Spleen (tissue), 11 donors: ENCODE measurements at regions not wholly inside any gene's neighbourhood (a gene's known extent, or its start where the extent isn't known, plus 50 kb on each side); places are given as distances from the start of the nearest gene placed in this dataset.

Experiments used
- DNase-seq: peaks from one replicate; pipeline ENCODE4 v3.0.0-alpha.2; 2020
- H3K27ac ChIP-seq, 8 donors: fragments of 200-600 bp; sonication (generic) in 7 of 8; 1 replicate in 4 of 8; 2 replicates in 4 of 8; pipeline versions ENCODE4 v1.5.0 to v1.8.0; 2016 to 2021; ENCODE audit warnings: inconsistent platforms in 4 of 8, mild to moderate bottlenecking in 4 of 8, moderate library complexity in 1 of 8
- H3K27me3 ChIP-seq, 7 donors: fragments of 200-600 bp; sonication (generic) in 6 of 7; replicated peaks in 1 of 7; 1 replicate in 4 of 7; 2 replicates in 3 of 7; pipeline versions ENCODE4 v1.5.0 to v1.8.0; 2016 to 2021; ENCODE audit warnings: inconsistent platforms in 3 of 7, mild to moderate bottlenecking in 1 of 7
- H3K36me3 ChIP-seq, 6 donors: fragments of 200-600 bp; sonication (generic) in 5 of 6; 1 replicate in 4 of 6; 2 replicates in 2 of 6; pipeline versions ENCODE4 v1.5.0 to v1.8.0; 2016 to 2021; ENCODE audit warnings: inconsistent platforms in 2 of 6
- H3K4me1 ChIP-seq, 6 donors: fragments of 200-600 bp; sonication (generic) in 5 of 6; 1 replicate in 3 of 6; 2 replicates in 3 of 6; pipeline versions ENCODE4 v1.5.0 to v1.8.0; 2016 to 2021; ENCODE audit warnings: inconsistent platforms in 3 of 6
- H3K4me3 ChIP-seq, 8 donors: fragments of 200-600 bp; sonication (generic) in 7 of 8; 1 replicate in 4 of 8; 2 replicates in 4 of 8; pipeline versions ENCODE4 v1.5.0 to v1.8.0; 2016 to 2021; ENCODE audit warnings: inconsistent platforms in 4 of 8, mild to moderate bottlenecking in 4 of 8, moderate library complexity in 2 of 8
- H3K9me3 ChIP-seq, 8 donors: fragments of 200-600 bp; sonication (generic) in 7 of 8; 1 replicate in 4 of 8; 2 replicates in 4 of 8; pipeline versions ENCODE4 v1.5.0 to v1.8.0; 2016 to 2021; ENCODE audit warnings: inconsistent platforms in 4 of 8
- CTCF ChIP-seq, 11 experiments: fragments of 200-600 bp in 7 of 11; fragments of 450-650 bp in 4 of 11; sonication (generic) in 4 of 11; IDR thresholded peaks in 8 of 11; conservative IDR thresholded peaks in 3 of 11; 1 replicate in 7 of 11; 2 replicates in 4 of 11; pipeline versions ENCODE4 v1.4.0 to v1.8.0; 2016 to 2021; ENCODE audit warnings: antibody characterized with exemption in 11 of 11, inconsistent platforms in 4 of 11, mild to moderate bottlenecking in 1 of 11
- POLR2A ChIP-seq, 3 donors: fragments of 450-650 bp; IDR thresholded peaks; one replicate each; pipeline ENCODE4 v1.5.1; 2017; ENCODE audit warnings: antibody characterized with exemption in 3 of 3, mild to moderate bottlenecking in 1 of 3
- POLR2AphosphoS5 ChIP-seq, 3 donors: sonication (generic); formaldehyde crosslinking; IDR thresholded peaks; one replicate each; pipeline ENCODE4 v1.5.1; 2017; ENCODE audit warnings: antibody characterized with exemption in 3 of 3
- WGBS, 5 donors: extraction: QIAGEN DNeasy Blood & Tissue Kit in 3 of 5; methylation state at CpG; one replicate each; pipeline versions ENCODE4 v1.1.5 to v1.1.7; 2013 to 2018; 5-methylcytosine and 5-hydroxymethylcytosine counted together
- intact Hi-C: fragments of 100-400 bp; cut with DNase I; formaldehyde crosslinking; loops from one replicate; pipeline ENCODE4 v1.15.0; 2023; ENCODE audit warnings: low total_unique reads
- donor health status: healthy with polysubstance abuse.
- donor health status: DM: no; HTN: no; CAD: no; lungs with moderate emphysema.
- donor health status: DM: no; HTN: no; CAD: no.
- donor health status: Bipolar disorder and iron deficiency.
- donor health status: healthy.
- donor health status: DM: no; HTN: no; CAD: no.
- donor health status: DM: yes; HTN: yes; CAD: no.

GRCh38 chr13:30017880-30018279 lies 167.5 kb upstream of the UBL3 start:
- WGBS, 5 donors = 80 to 95% (median 85%) methylated on average over 4 of the region's 4 CpGs
- no peaks in the 10 kb centered on the region for H3K36me3 ChIP-seq
- no peak for DNase-seq
- no peak overlapping the region for H3K27ac ChIP-seq
- intact Hi-C loops = no loop called here
- TF ChIP-seq POLR2AphosphoS5 (IDR thresholded peaks at IDR 0.05) = no peak
- TF ChIP-seq POLR2A (IDR thresholded peaks at IDR 0.05) = no peak
- no peak for TF ChIP-seq CTCF (IDR thresholded peaks at IDR 0.05 in 8 of 11, conservative IDR thresholded peaks at IDR 0.05 in 3 of 11)
- no peaks in the 10 kb centered on the region for H3K9me3 ChIP-seq
- H3K4me1 ChIP-seq = no peaks in the 10 kb centered on the region
- no peak overlapping the region for H3K4me3 ChIP-seq
- peaks cover 0 to 11% (median 0%) of the 10 kb centered on the region in 7 donors for H3K27me3 ChIP-seq

- Histone ChIP-seq H3K27me3 (peaks cover 0 to 11% (median 0%) of the 10 kb centered on the region in 7 donors), H3K27ac (no peak overlapping the region), H3K36me3 (no peaks in the 10 kb centered on the region), H3K4me3 (no peak overlapping the region), H3K9me3 (no peaks in the 10 kb centered on the region), H3K4me1 (no peaks in the 10 kb centered on the region)
- TF ChIP-seq POLR2AphosphoS5 (IDR thresholded peaks at IDR 0.05) = no peak
- no peak for TF ChIP-seq POLR2A (IDR thresholded peaks at IDR 0.05)
- TF ChIP-seq CTCF (IDR thresholded peaks at IDR 0.05 in 8 of 11, conservative IDR thresholded peaks at IDR 0.05 in 3 of 11) = no peak
- intact Hi-C loops = no loop called here
- WGBS, 5 donors = 49 to 87% (median 65%) methylated on average over 5 of the region's 5 CpGs
- DNase-seq = no peak
Measured at GRCh38 chr13:30016398-30016797, 166.0 kb upstream of the UBL3 start.

- Histone ChIP-seq H3K36me3 (no peaks in the 10 kb centered on the region), H3K4me3 (no peak overlapping the region), H3K27me3 (peaks cover 0 to 9% (median 0%) of the 10 kb centered on the region in 7 donors), H3K9me3 (no peaks in the 10 kb centered on the region), H3K4me1 (peaks cover 0 to under 1% (median 0%) of the 10 kb centered on the region in 6 donors), H3K27ac (no peak overlapping the region)
- intact Hi-C loops = no loop called here
- TF ChIP-seq POLR2A (IDR thresholded peaks at IDR 0.05) = no peak
- TF ChIP-seq CTCF (IDR thresholded peaks at IDR 0.05 in 8 of 11, conservative IDR thresholded peaks at IDR 0.05 in 3 of 11) = no peak
- 93 to 100% (median 100%) methylated on average over 1 of the region's 1 CpG for WGBS, 5 donors
- DNase-seq = no peak
Measured at GRCh38 chr13:30009411-30009810, 159.0 kb upstream of the UBL3 start.

- DNase-seq = no peak
- no peak overlapping the region for H3K4me3 ChIP-seq
- H3K4me1 ChIP-seq = peaks cover 0 to 7% (median 0%) of the 10 kb centered on the region in 6 donors
- H3K9me3 ChIP-seq = no peaks in the 10 kb centered on the region
- H3K27ac ChIP-seq = no peak overlapping the region
- H3K27me3 ChIP-seq = peaks cover 0 to 9% (median 0%) of the 10 kb centered on the region in 7 donors
- TF ChIP-seq CTCF (IDR thresholded peaks at IDR 0.05 in 8 of 11, conservative IDR thresholded peaks at IDR 0.05 in 3 of 11) (no peak), POLR2AphosphoS5 (IDR thresholded peaks at IDR 0.05) (no peak), POLR2A (IDR thresholded peaks at IDR 0.05) (no peak)
- WGBS, 5 donors = 0 to 11% (median 4%) methylated on average over 1 of the region's 1 CpG
- intact Hi-C loops = no loop called here
- no peaks in the 10 kb centered on the region for H3K36me3 ChIP-seq
Measured at GRCh38 chr13:30006246-30006645, 155.8 kb upstream of the UBL3 start.
